ENCODE measurements at regions not wholly inside any gene's neighbourhood (a gene's known extent, or its start where the extent isn't known, plus 50 kb on each side); places are given as distances from the start of the nearest gene placed in this dataset.

- WGBS, 3 donors, result 12 to 29% (median 21%) methylated on average over 7 of the region's 7 CpGs
- FAIRE-seq (no peak), DNase-seq (peak; percentile 31 to 69)
- peaks cover 2 to 11% (median 5%) of the 10 kb centered on the region in 3 donors for H3K4me1 ChIP-seq (ENCODE audit: control insufficient read depth in 3 of 3, insufficient read depth in 2 of 3, low read depth in 1 of 3, low read length in 2 of 3)
- H3K27ac ChIP-seq (ENCODE audit: low read depth in 1 of 3, low read length in 2 of 3), result peak overlapping the region in 2 of 3 donors; percentile 1 to 44
- H3K36me3 ChIP-seq (ENCODE audit: control insufficient read depth in 3 of 3, insufficient read depth in 2 of 3, low read depth in 1 of 3, low read length in 3 of 3), result no peaks in the 10 kb centered on the region
- H3K27me3 ChIP-seq (ENCODE audit: control insufficient read depth in 3 of 3, insufficient read depth in 3 of 3, low read length in 3 of 3), result no peaks in the 10 kb centered on the region
- peaks cover 0 to 7% of the 10 kb centered on the region in 2 donors for H3K9me3 ChIP-seq (ENCODE audit: control insufficient read depth in 2 of 2, insufficient read depth in 1 of 2, low read depth in 1 of 2, low read length in 1 of 2)
- H3K4me3 ChIP-seq (ENCODE audit: low read depth in 1 of 3, low read length in 3 of 3), result no peak overlapping the region
These were observed 190.1 kb downstream of the KLF5 start for GRCh38 chr13:73248711-73249580.

- Histone ChIP-seq H3K9me3 (ENCODE audit: control insufficient read depth in 2 of 2, insufficient read depth in 1 of 2, low read depth in 1 of 2, low read length in 1 of 2) (peaks cover 0 to 7% of the 10 kb centered on the region in 2 donors), H3K4me1 (ENCODE audit: control insufficient read depth in 3 of 3, insufficient read depth in 2 of 3, low read depth in 1 of 3, low read length in 2 of 3) (peaks cover 2 to 11% (median 5%) of the 10 kb centered on the region in 3 donors), H3K27ac (ENCODE audit: low read depth in 1 of 3, low read length in 2 of 3) (no peak overlapping the region), H3K27me3 (ENCODE audit: control insufficient read depth in 3 of 3, insufficient read depth in 3 of 3, low read length in 3 of 3) (no peaks in the 10 kb centered on the region), H3K4me3 (ENCODE audit: low read depth in 1 of 3, low read length in 3 of 3) (no peak overlapping the region), H3K36me3 (ENCODE audit: control insufficient read depth in 3 of 3, insufficient read depth in 2 of 3, low read depth in 1 of 3, low read length in 3 of 3) (no peaks in the 10 kb centered on the region)
- DNase-seq (no peak), FAIRE-seq (no peak)
- WGBS, 3 donors, result 55 to 81% (median 64%) methylated on average over 3 of the region's 3 CpGs
These were observed 189.3 kb downstream of the KLF5 start for GRCh38 chr13:73248154-73248553.

GRCh38 chr13:73245246-73245645 lies 186.4 kb downstream of the KLF5 start:
- Histone ChIP-seq H3K9me3 (ENCODE audit: control insufficient read depth in 2 of 2, insufficient read depth in 1 of 2, low read depth in 1 of 2, low read length in 1 of 2) (peaks cover 0 to 6% of the 10 kb centered on the region in 2 donors), H3K36me3 (ENCODE audit: control insufficient read depth in 3 of 3, insufficient read depth in 2 of 3, low read depth in 1 of 3, low read length in 3 of 3) (no peaks in the 10 kb centered on the region), H3K4me1 (ENCODE audit: control insufficient read depth in 3 of 3, insufficient read depth in 2 of 3, low read depth in 1 of 3, low read length in 2 of 3) (peaks cover 0 to 11% (median 5%) of the 10 kb centered on the region in 3 donors), H3K27me3 (ENCODE audit: control insufficient read depth in 3 of 3, insufficient read depth in 3 of 3, low read length in 3 of 3) (no peaks in the 10 kb centered on the region), H3K27ac (ENCODE audit: low read depth in 1 of 3, low read length in 2 of 3) (no peak overlapping the region), H3K4me3 (ENCODE audit: low read depth in 1 of 3, low read length in 3 of 3) (no peak overlapping the region)
- FAIRE-seq (no peak), DNase-seq (no peak)
- WGBS, 3 donors, result 82 to 84% (median 83%) methylated on average over 6 of the region's 6 CpGs

GRCh38 chr13:73244467-73244866 lies 185.7 kb downstream of the KLF5 start:
- peak; percentile 26 for FAIRE-seq
- WGBS, 3 donors, result 36 to 71% (median 46%) methylated on average over 4 of the region's 4 CpGs

GRCh38 chr13:73242515-73243015 lies 183.8 kb downstream of the KLF5 start:
- peaks cover 0 to 4% of the 10 kb centered on the region in 2 donors for H3K9me3 ChIP-seq (ENCODE audit: control insufficient read depth in 2 of 2, insufficient read depth in 1 of 2, low read depth in 1 of 2, low read length in 1 of 2)
- DNase-seq, result no peak

More at GRCh38 chr13:73244467-73244866, 185.7 kb downstream of the KLF5 start:
- H3K27me3 ChIP-seq (ENCODE audit: control insufficient read depth in 3 of 3, insufficient read depth in 3 of 3, low read length in 3 of 3), result no peaks in the 10 kb centered on the region
- peaks cover 0 to 4% of the 10 kb centered on the region in 2 donors for H3K9me3 ChIP-seq (ENCODE audit: control insufficient read depth in 2 of 2, insufficient read depth in 1 of 2, low read depth in 1 of 2, low read length in 1 of 2)
- peak; percentile 38 to 74 for DNase-seq
- H3K4me3 ChIP-seq (ENCODE audit: low read depth in 1 of 3, low read length in 3 of 3), result no peak overlapping the region
- H3K27ac ChIP-seq (ENCODE audit: low read depth in 1 of 3, low read length in 2 of 3), result no peak overlapping the region
- peaks cover 0 to 11% (median 5%) of the 10 kb centered on the region in 3 donors for H3K4me1 ChIP-seq (ENCODE audit: control insufficient read depth in 3 of 3, insufficient read depth in 2 of 3, low read depth in 1 of 3, low read length in 2 of 3)
- H3K36me3 ChIP-seq (ENCODE audit: control insufficient read depth in 3 of 3, insufficient read depth in 2 of 3, low read depth in 1 of 3, low read length in 3 of 3), result no peaks in the 10 kb centered on the region

GRCh38 chr13:73240193-73240592 lies 181.4 kb downstream of the KLF5 start:
- Histone ChIP-seq H3K9me3 (ENCODE audit: control insufficient read depth in 2 of 2, insufficient read depth in 1 of 2, low read depth in 1 of 2, low read length in 1 of 2) (peaks cover 0 to 4% of the 10 kb centered on the region in 2 donors), H3K4me3 (ENCODE audit: low read depth in 1 of 3, low read length in 3 of 3) (no peak overlapping the region), H3K27me3 (ENCODE audit: control insufficient read depth in 3 of 3, insufficient read depth in 3 of 3, low read length in 3 of 3) (no peaks in the 10 kb centered on the region), H3K27ac (ENCODE audit: low read depth in 1 of 3, low read length in 2 of 3) (no peak overlapping the region), H3K36me3 (ENCODE audit: control insufficient read depth in 3 of 3, insufficient read depth in 2 of 3, low read depth in 1 of 3, low read length in 3 of 3) (no peaks in the 10 kb centered on the region), H3K4me1 (ENCODE audit: control insufficient read depth in 3 of 3, insufficient read depth in 2 of 3, low read depth in 1 of 3, low read length in 2 of 3) (peaks cover 0 to 2% (median under 1%) of the 10 kb centered on the region in 3 donors)
- DNase-seq (no peak), FAIRE-seq (no peak)
- WGBS, 3 donors, result 85 to 97% (median 94%) methylated on average over 1 of the region's 1 CpG

More at GRCh38 chr13:73242515-73243015, 183.8 kb downstream of the KLF5 start:
- FAIRE-seq, result no peak
- H3K27me3 ChIP-seq (ENCODE audit: control insufficient read depth in 3 of 3, insufficient read depth in 3 of 3, low read length in 3 of 3), result no peaks in the 10 kb centered on the region
- H3K4me3 ChIP-seq (ENCODE audit: low read depth in 1 of 3, low read length in 3 of 3), result no peak overlapping the region
- 83 to 97% (median 91%) methylated on average over 2 of the region's 2 CpGs for WGBS, 3 donors
- no peak overlapping the region for H3K27ac ChIP-seq (ENCODE audit: low read depth in 1 of 3, low read length in 2 of 3)
- peaks cover 0 to 3% (median 2%) of the 10 kb centered on the region in 3 donors for H3K4me1 ChIP-seq (ENCODE audit: control insufficient read depth in 3 of 3, insufficient read depth in 2 of 3, low read depth in 1 of 3, low read length in 2 of 3)
- H3K36me3 ChIP-seq (ENCODE audit: control insufficient read depth in 3 of 3, insufficient read depth in 2 of 3, low read depth in 1 of 3, low read length in 3 of 3), result no peaks in the 10 kb centered on the region

GRCh38 chr13:73235385-73235784 lies 176.6 kb downstream of the KLF5 start:
- Histone ChIP-seq H3K4me1 (ENCODE audit: control insufficient read depth in 3 of 3, insufficient read depth in 2 of 3, low read depth in 1 of 3, low read length in 2 of 3) (no peaks in the 10 kb centered on the region), H3K4me3 (ENCODE audit: low read depth in 1 of 3, low read length in 3 of 3) (no peak overlapping the region), H3K9me3 (ENCODE audit: control insufficient read depth in 2 of 2, insufficient read depth in 1 of 2, low read depth in 1 of 2, low read length in 1 of 2) (no peaks in the 10 kb centered on the region), H3K27ac (ENCODE audit: low read depth in 1 of 3, low read length in 2 of 3) (no peak overlapping the region), H3K27me3 (ENCODE audit: control insufficient read depth in 3 of 3, insufficient read depth in 3 of 3, low read length in 3 of 3) (no peaks in the 10 kb centered on the region), H3K36me3 (ENCODE audit: control insufficient read depth in 3 of 3, insufficient read depth in 2 of 3, low read depth in 1 of 3, low read length in 3 of 3) (no peaks in the 10 kb centered on the region)
- FAIRE-seq (no peak), DNase-seq (no peak)
- WGBS, 3 donors, result 92 to 95% (median 95%) methylated on average over 13 of the region's 13 CpGs

GRCh38 chr13:73231471-73231870 lies 172.7 kb downstream of the KLF5 start:
- no peaks in the 10 kb centered on the region for H3K36me3 ChIP-seq (ENCODE audit: control insufficient read depth in 3 of 3, insufficient read depth in 2 of 3, low read depth in 1 of 3, low read length in 3 of 3)
- FAIRE-seq (no peak), DNase-seq (no peak)
- 88 to 95% (median 89%) methylated on average over 4 of the region's 4 CpGs for WGBS, 3 donors
- peaks cover 0 to 2% (median 0%) of the 10 kb centered on the region in 3 donors for H3K4me1 ChIP-seq (ENCODE audit: control insufficient read depth in 3 of 3, insufficient read depth in 2 of 3, low read depth in 1 of 3, low read length in 2 of 3)
- H3K9me3 ChIP-seq (ENCODE audit: control insufficient read depth in 2 of 2, insufficient read depth in 1 of 2, low read depth in 1 of 2, low read length in 1 of 2), result peaks cover 0 to 2% of the 10 kb centered on the region in 2 donors
- no peak overlapping the region for H3K27ac ChIP-seq (ENCODE audit: low read depth in 1 of 3, low read length in 2 of 3)
- H3K27me3 ChIP-seq (ENCODE audit: control insufficient read depth in 3 of 3, insufficient read depth in 3 of 3, low read length in 3 of 3), result no peaks in the 10 kb centered on the region
- H3K4me3 ChIP-seq (ENCODE audit: low read depth in 1 of 3, low read length in 3 of 3), result no peak overlapping the region

Measured in small intestine (tissue), 7 donors.